SK-N-SH (cell line): ENCODE measurements at regions not wholly inside any gene's neighbourhood (a gene's known extent, or its start where the extent isn't known, plus 50 kb on each side); places are given as distances from the start of the nearest gene placed in this dataset.

Experiments used
- CHD2 ChIP-seq: fragments of 150-350 bp; IDR thresholded peaks from 2 replicates; pipeline ENCODE4 v1.6.1; 2018; ENCODE audit warnings: low read length; ENCODE audit not compliant: partially characterized antibody
- CTCF ChIP-seq: fragments of 200-600 bp; sonication (generic); IDR thresholded peaks from 2 replicates; pipeline ENCODE4 v1.6.1; 2017; ENCODE audit warnings: antibody characterized with exemption, mild to moderate bottlenecking, moderate library complexity
- FOXJ3 ChIP-seq: sonication (generic); formaldehyde crosslinking; IDR thresholded peaks from 2 replicates; pipeline ENCODE4 v1.5.1; 2020; ENCODE audit warnings: mild to moderate bottlenecking, missing genetic modification reagents
- POLR2AphosphoS5 ChIP-seq: IDR thresholded peaks from 2 replicates; pipeline ENCODE4 v1.6.1; 2012; ENCODE audit warnings: low read depth, low read length
- RFX5 ChIP-seq: IDR thresholded peaks from 2 replicates; pipeline ENCODE4 v1.6.1; 2012; ENCODE audit warnings: mild to moderate bottlenecking, improper control_type of control experiment, low read length
- SMC3 ChIP-seq: IDR thresholded peaks from 2 replicates; pipeline ENCODE4 v1.6.1; 2012; ENCODE audit warnings: low read depth, low read length, improper control_type of control experiment
- USF2 ChIP-seq: fragments of 150-350 bp; IDR thresholded peaks from 2 replicates; pipeline ENCODE4 v1.6.1; 2017; ENCODE audit warnings: antibody characterized with exemption, low read length, low read depth, borderline replicate concordance
- TF ChIP-seq, protein P1 (sequence below): IDR thresholded peaks from 2 replicates; pipeline ENCODE4 v1.4.0; 2012; ENCODE audit warnings: low read depth

DNA sequence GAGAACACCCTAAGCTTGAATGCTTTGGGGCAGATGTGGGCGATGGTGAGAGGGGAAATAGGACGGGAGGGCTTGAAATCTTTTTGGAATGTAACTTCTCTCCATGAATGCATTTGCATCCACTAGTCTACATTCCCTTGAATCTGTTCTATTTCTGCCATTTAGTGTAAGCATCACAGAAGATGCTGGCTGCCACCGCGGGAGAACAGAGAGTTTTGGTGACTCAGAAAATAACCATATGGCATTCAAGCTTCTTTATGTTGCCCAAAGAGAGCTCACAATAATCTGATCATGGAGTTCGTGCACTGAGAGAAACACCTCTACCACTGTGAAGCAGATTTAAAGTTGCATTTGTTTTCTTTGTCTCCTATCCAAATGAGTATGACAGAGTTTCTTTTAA lies 52.6 kb upstream of the OTX2 start:
- TF ChIP-seq, protein P1, sequence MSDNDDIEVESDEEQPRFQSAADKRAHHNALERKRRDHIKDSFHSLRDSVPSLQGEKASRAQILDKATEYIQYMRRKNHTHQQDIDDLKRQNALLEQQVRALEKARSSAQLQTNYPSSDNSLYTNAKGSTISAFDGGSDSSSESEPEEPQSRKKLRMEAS: no peak
- TF ChIP-seq CTCF (no peak), FOXJ3 (CRISPR knock-in tag) (no peak), SMC3 (no peak), RFX5 (no peak), POLR2AphosphoS5 (no peak), USF2 (no peak), CHD2 (no peak)
